GM12878 (cell line): ENCODE measurements at regions not wholly inside any gene's neighbourhood (a gene's known extent, or its start where the extent isn't known, plus 50 kb on each side); places are given as distances from the start of the nearest gene placed in this dataset.

Experiments
- BACH1 ChIP-seq: fragments of 450-650 bp; IDR thresholded peaks from 2 replicates; pipeline ENCODE4 v1.6.1; 2017; ENCODE audit warnings: mild to moderate bottlenecking, borderline replicate concordance
- ESRRA ChIP-seq: IDR thresholded peaks from 2 replicates; pipeline ENCODE4 v1.6.1; 2012; ENCODE audit warnings: mild to moderate bottlenecking, low read length, improper control_type of control experiment
- KLF5 ChIP-seq: fragments of 450-650 bp; IDR thresholded peaks from 2 replicates; pipeline ENCODE4 v1.6.1; 2014; ENCODE audit warnings: mild to moderate bottlenecking; ENCODE audit not compliant: partially characterized antibody
- PAX5 ChIP-seq: IDR thresholded peaks from 2 replicates; pipeline ENCODE4 v1.6.1; 2011; ENCODE audit warnings: low read depth, low read length, borderline replicate concordance
- RB1 ChIP-seq: fragments of 450-650 bp; formaldehyde crosslinking; IDR thresholded peaks from 2 replicates; pipeline ENCODE4 v1.6.1; 2017; ENCODE audit warnings: mild to moderate bottlenecking, borderline replicate concordance
- RFX5 ChIP-seq: IDR thresholded peaks from 2 replicates; pipeline ENCODE4 v1.6.1; 2011; ENCODE audit warnings: low read depth, low read length, improper control_type of control experiment
- TF ChIP-seq, protein P1 (sequence below), 3 experiments: IDR thresholded peaks in 2 of 3; conservative IDR thresholded peaks in 1 of 3; 2 replicates each; pipeline ENCODE4 v1.5.1; 2011; ENCODE audit warnings: low read depth in 3 of 3, low read length in 3 of 3, mild to moderate bottlenecking in 3 of 3, control low read depth in 2 of 3, moderate library complexity in 2 of 3, inconsistent platforms in 1 of 3, mixed read lengths in 1 of 3; ENCODE audit not compliant: control insufficient read depth in 2 of 3, insufficient read depth in 1 of 3; ENCODE audit errors: extremely low read depth in 1 of 3
- TF ChIP-seq, protein P2 (sequence below): IDR thresholded peaks from 2 replicates; pipeline ENCODE4 v1.6.1; 2012; ENCODE audit warnings: low read length, inconsistent platforms
- TF ChIP-seq, protein P3 (sequence below): IDR thresholded peaks from 2 replicates; pipeline ENCODE4 v1.6.1; 2011; ENCODE audit warnings: mild to moderate bottlenecking, low read depth, low read length, moderate library complexity; ENCODE audit not compliant: insufficient replicate concordance
- TF ChIP-seq, protein P4 (sequence below): IDR thresholded peaks from 2 replicates; pipeline ENCODE4 v1.6.1; 2012; ENCODE audit warnings: improper control_type of control experiment, low read depth, low read length; ENCODE audit not compliant: insufficient replicate concordance

DNA sequence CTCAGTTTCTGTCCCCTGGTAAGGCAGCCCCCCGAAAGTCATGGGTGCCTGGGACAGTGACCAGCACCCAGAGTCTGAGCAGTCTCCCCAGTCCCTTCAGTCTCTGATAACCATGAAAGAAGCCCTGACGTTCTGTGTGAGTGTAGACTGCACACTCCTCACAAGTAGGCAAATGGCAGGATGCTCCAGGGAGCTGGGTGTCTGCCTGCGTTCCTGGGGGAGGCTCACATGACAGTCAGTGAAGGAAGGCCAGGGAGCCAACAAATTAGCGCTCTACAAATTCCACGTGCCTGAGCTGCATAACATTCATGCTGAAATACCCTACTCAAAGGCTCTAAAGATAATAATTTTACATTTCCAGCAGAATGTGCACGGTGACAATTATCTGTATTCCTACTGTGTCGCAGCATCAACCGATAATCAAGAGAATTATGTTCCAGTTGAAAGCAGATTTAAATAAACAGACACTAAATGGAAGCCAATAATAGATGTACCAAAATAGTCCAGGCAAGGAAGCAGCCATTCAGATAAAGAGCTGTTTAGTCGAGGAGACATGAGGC, 56.3 kb downstream of the ASCL1 start (continued):
- TF ChIP-seq, protein P1, sequence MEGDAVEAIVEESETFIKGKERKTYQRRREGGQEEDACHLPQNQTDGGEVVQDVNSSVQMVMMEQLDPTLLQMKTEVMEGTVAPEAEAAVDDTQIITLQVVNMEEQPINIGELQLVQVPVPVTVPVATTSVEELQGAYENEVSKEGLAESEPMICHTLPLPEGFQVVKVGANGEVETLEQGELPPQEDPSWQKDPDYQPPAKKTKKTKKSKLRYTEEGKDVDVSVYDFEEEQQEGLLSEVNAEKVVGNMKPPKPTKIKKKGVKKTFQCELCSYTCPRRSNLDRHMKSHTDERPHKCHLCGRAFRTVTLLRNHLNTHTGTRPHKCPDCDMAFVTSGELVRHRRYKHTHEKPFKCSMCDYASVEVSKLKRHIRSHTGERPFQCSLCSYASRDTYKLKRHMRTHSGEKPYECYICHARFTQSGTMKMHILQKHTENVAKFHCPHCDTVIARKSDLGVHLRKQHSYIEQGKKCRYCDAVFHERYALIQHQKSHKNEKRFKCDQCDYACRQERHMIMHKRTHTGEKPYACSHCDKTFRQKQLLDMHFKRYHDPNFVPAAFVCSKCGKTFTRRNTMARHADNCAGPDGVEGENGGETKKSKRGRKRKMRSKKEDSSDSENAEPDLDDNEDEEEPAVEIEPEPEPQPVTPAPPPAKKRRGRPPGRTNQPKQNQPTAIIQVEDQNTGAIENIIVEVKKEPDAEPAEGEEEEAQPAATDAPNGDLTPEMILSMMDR (IDR thresholded peaks at IDR 0.05 in 2 of 3, conservative IDR thresholded peaks at IDR 0.05 in 1 of 3; ENCODE audit: control insufficient read depth in 2 of 3, extremely low read depth in 1 of 3, insufficient read depth in 1 of 3, low read depth in 3 of 3, low read length in 3 of 3), result no peak
- TF ChIP-seq, protein P2, sequence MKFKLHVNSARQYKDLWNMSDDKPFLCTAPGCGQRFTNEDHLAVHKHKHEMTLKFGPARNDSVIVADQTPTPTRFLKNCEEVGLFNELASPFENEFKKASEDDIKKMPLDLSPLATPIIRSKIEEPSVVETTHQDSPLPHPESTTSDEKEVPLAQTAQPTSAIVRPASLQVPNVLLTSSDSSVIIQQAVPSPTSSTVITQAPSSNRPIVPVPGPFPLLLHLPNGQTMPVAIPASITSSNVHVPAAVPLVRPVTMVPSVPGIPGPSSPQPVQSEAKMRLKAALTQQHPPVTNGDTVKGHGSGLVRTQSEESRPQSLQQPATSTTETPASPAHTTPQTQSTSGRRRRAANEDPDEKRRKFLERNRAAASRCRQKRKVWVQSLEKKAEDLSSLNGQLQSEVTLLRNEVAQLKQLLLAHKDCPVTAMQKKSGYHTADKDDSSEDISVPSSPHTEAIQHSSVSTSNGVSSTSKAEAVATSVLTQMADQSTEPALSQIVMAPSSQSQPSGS, result no peak
- TF ChIP-seq KLF5 (no peak), BACH1 (no peak), RB1 (no peak), ESRRA (no peak), RFX5 (no peak), PAX5 (no peak)
- TF ChIP-seq, protein P3, sequence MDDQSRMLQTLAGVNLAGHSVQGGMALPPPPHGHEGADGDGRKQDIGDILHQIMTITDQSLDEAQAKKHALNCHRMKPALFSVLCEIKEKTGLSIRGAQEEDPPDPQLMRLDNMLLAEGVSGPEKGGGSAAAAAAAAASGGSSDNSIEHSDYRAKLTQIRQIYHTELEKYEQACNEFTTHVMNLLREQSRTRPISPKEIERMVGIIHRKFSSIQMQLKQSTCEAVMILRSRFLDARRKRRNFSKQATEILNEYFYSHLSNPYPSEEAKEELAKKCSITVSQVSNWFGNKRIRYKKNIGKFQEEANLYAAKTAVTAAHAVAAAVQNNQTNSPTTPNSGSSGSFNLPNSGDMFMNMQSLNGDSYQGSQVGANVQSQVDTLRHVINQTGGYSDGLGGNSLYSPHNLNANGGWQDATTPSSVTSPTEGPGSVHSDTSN, result no peak
- TF ChIP-seq, protein P4, sequence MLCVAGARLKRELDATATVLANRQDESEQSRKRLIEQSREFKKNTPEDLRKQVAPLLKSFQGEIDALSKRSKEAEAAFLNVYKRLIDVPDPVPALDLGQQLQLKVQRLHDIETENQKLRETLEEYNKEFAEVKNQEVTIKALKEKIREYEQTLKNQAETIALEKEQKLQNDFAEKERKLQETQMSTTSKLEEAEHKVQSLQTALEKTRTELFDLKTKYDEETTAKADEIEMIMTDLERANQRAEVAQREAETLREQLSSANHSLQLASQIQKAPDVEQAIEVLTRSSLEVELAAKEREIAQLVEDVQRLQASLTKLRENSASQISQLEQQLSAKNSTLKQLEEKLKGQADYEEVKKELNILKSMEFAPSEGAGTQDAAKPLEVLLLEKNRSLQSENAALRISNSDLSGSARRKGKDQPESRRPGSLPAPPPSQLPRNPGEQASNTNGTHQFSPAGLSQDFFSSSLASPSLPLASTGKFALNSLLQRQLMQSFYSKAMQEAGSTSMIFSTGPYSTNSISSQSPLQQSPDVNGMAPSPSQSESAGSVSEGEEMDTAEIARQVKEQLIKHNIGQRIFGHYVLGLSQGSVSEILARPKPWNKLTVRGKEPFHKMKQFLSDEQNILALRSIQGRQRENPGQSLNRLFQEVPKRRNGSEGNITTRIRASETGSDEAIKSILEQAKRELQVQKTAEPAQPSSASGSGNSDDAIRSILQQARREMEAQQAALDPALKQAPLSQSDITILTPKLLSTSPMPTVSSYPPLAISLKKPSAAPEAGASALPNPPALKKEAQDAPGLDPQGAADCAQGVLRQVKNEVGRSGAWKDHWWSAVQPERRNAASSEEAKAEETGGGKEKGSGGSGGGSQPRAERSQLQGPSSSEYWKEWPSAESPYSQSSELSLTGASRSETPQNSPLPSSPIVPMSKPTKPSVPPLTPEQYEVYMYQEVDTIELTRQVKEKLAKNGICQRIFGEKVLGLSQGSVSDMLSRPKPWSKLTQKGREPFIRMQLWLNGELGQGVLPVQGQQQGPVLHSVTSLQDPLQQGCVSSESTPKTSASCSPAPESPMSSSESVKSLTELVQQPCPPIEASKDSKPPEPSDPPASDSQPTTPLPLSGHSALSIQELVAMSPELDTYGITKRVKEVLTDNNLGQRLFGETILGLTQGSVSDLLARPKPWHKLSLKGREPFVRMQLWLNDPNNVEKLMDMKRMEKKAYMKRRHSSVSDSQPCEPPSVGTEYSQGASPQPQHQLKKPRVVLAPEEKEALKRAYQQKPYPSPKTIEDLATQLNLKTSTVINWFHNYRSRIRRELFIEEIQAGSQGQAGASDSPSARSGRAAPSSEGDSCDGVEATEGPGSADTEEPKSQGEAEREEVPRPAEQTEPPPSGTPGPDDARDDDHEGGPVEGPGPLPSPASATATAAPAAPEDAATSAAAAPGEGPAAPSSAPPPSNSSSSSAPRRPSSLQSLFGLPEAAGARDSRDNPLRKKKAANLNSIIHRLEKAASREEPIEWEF, result no peak
